SK-N-SH (cell line): ENCODE measurements at regions not wholly inside any gene's neighbourhood (a gene's known extent, or its start where the extent isn't known, plus 50 kb on each side); places are given as distances from the start of the nearest gene placed in this dataset.

ENCODE experiments used
- CTCF ChIA-PET: fragments of 300-600, 350-600 bp; formaldehyde crosslinking; extraction: SDS; loops from one replicate; lab custom pipeline; 2021; lab: Yijun Ruan, JAX
- POLR2A ChIA-PET: fragments of 350-600 bp; sonication (Branson Sonifier 250); formaldehyde crosslinking; extraction: SDS; loops from one replicate; lab custom pipeline; 2020; ENCODE audit warnings: antibody characterized with exemption, inconsistent platforms; lab: Yijun Ruan, JAX
- DNase-seq: peaks from one replicate; pipeline ENCODE4 v3.0.0; 2012
- H2AFZ ChIP-seq: fragments of 200-600 bp; sonication (generic); 2 replicates; pipeline ENCODE4 v1.8.1; 2016; ENCODE audit warnings: antibody characterized with exemption, mild to moderate bottlenecking, low read depth
- H3F3A ChIP-seq: fragments of 200-600 bp; sonication (generic); replicated peaks from 2 replicates; pipeline ENCODE3; 2016; ENCODE audit warnings: antibody characterized with exemption, mild to moderate bottlenecking; ENCODE audit not compliant: insufficient read depth
- H3K27ac ChIP-seq, 2 experiments: fragments of 200-500 bp in 1 of 2; fragments of 200-600 bp in 1 of 2; sonication (Bioruptor generic) in 1 of 2; sonication (generic), shearing (Covaris generic) in 1 of 2; 2 replicates each; pipeline versions ENCODE4 v1.5.1 to v1.6.1; 2014 to 2016; ENCODE audit warnings: low read depth in 2 of 2, inconsistent platforms in 1 of 2, low read length in 1 of 2, mild to moderate bottlenecking in 1 of 2, mixed read lengths in 1 of 2
- H3K27me3 ChIP-seq: fragments of 200-600 bp; sonication (generic), shearing (Covaris generic); 2 replicates; pipeline ENCODE4 v1.6.1; 2016; ENCODE audit warnings: mixed run types; ENCODE audit not compliant: insufficient read depth
- H3K36me3 ChIP-seq, 2 experiments: fragments of 200-500 bp in 1 of 2; fragments of 200-600 bp in 1 of 2; sonication (Bioruptor generic) in 1 of 2; sonication (generic) in 1 of 2; replicated peaks in 1 of 2; 2 replicates each; pipeline versions ENCODE3 to v1.5.1; 2014 to 2016; ENCODE audit warnings: low read length in 1 of 2, mild to moderate bottlenecking in 1 of 2; ENCODE audit not compliant: insufficient read depth in 2 of 2, control insufficient read depth in 1 of 2
- H3K4me1 ChIP-seq, 2 experiments: fragments of 200-500 bp in 1 of 2; fragments of 200-600 bp in 1 of 2; sonication (Bioruptor generic) in 1 of 2; sonication (generic), shearing (Covaris generic) in 1 of 2; 2 replicates each; pipeline versions ENCODE4 v1.5.1 to v1.6.1; 2014 to 2016; ENCODE audit warnings: low read depth in 1 of 2, low read length in 1 of 2, mixed run types in 1 of 2; ENCODE audit not compliant: insufficient read depth in 2 of 2, control insufficient read depth in 1 of 2
- H3K4me2 ChIP-seq: fragments of 200-600 bp; sonication (generic), shearing (Covaris generic); 2 replicates; pipeline ENCODE4 v1.6.1; 2017; ENCODE audit warnings: mixed run types
- H3K4me3 ChIP-seq, 2 experiments: fragments of 200-500 bp in 1 of 2; fragments of 200-600 bp in 1 of 2; sonication (Bioruptor generic) in 1 of 2; sonication (generic), shearing (Covaris generic) in 1 of 2; 2 replicates each; pipeline versions ENCODE4 v1.5.1 to v1.8.1; 2014 to 2016; ENCODE audit warnings: low read depth in 2 of 2, inconsistent platforms in 1 of 2, low read length in 1 of 2, mild to moderate bottlenecking in 1 of 2, mixed read lengths in 1 of 2, moderate library complexity in 1 of 2
- H3K79me2 ChIP-seq: fragments of 200-600 bp; sonication (generic); 2 replicates; pipeline ENCODE4 v1.8.1; 2017; ENCODE audit warnings: mild to moderate bottlenecking; ENCODE audit not compliant: insufficient read depth
- H3K9ac ChIP-seq: fragments of 200-600 bp; sonication (generic); 2 replicates; pipeline ENCODE4 v1.6.1; 2017; ENCODE audit warnings: mixed run types
- H3K9me2 ChIP-seq: fragments of 200-600 bp; sonication (generic); 2 replicates; pipeline ENCODE4 v1.6.1; 2017; ENCODE audit warnings: mixed run types
- H3K9me3 ChIP-seq: fragments of 200-600 bp; sonication (generic); 2 replicates; pipeline ENCODE4 v1.6.1; 2017; ENCODE audit warnings: mixed run types, mild to moderate bottlenecking, moderate library complexity
- H4K20me1 ChIP-seq: fragments of 200-600 bp; sonication (generic); 2 replicates; pipeline ENCODE4 v1.6.1; 2017; ENCODE audit warnings: mild to moderate bottlenecking, mixed run types; ENCODE audit not compliant: insufficient read depth
- EP300 ChIP-seq, 2 experiments: IDR thresholded peaks; 2 replicates each; pipeline versions ENCODE4 v1.4.0 to v1.6.1; 2012; ENCODE audit warnings: borderline replicate concordance in 1 of 2, low read depth in 1 of 2, low read length in 1 of 2
- GATA2 ChIP-seq: sonication (generic); formaldehyde crosslinking; IDR thresholded peaks from 2 replicates; pipeline ENCODE4 v1.5.0; 2020; ENCODE audit warnings: mild to moderate bottlenecking, missing genetic modification reagents
- MEF2A ChIP-seq: IDR thresholded peaks from 2 replicates; pipeline ENCODE4 v1.4.0; 2012; ENCODE audit warnings: low read depth, borderline replicate concordance
- PBX3 ChIP-seq: IDR thresholded peaks from 2 replicates; pipeline ENCODE4; 2012
- SMC3 ChIP-seq: IDR thresholded peaks from 2 replicates; pipeline ENCODE4 v1.6.1; 2012; ENCODE audit warnings: low read depth, low read length, improper control_type of control experiment
- TAF1 ChIP-seq: IDR thresholded peaks from 2 replicates; pipeline ENCODE4 v1.6.1; 2012; ENCODE audit warnings: low read depth, mild to moderate bottlenecking, low read length, moderate library complexity, borderline replicate concordance
- YY1 ChIP-seq: IDR thresholded peaks from 2 replicates; pipeline ENCODE4 v1.4.0; 2012; ENCODE audit warnings: low read depth, mild to moderate bottlenecking
- WGBS: methylation state at CpG from one replicate; pipeline ENCODE4 v1.1.6; 2017; ENCODE audit warnings: low lambda C conversion rate; 5-methylcytosine and 5-hydroxymethylcytosine counted together

GRCh38 chr7:37796138-37796775 lies 52.1 kb upstream of the NME8 start:
- 27% methylated on average over 6 of the region's 6 CpGs for WGBS
- Histone ChIP-seq H3K9me3 (no peaks in the 10 kb centered on the region), H3F3A (no peaks in the 10 kb centered on the region), H3K4me3 (no peak overlapping the region), H3K27me3 (no peaks in the 10 kb centered on the region), H3K9ac (no peak overlapping the region), H3K9me2 (no peaks in the 10 kb centered on the region), H2AFZ (no peak overlapping the region), H3K27ac (no peak overlapping the region), H4K20me1 (no peaks in the 10 kb centered on the region), H3K4me2 (no peak overlapping the region), H3K4me1 (no peaks in the 10 kb centered on the region), H3K36me3 (no peaks in the 10 kb centered on the region), H3K79me2 (no peaks in the 10 kb centered on the region)
- ChIA-PET POLR2A (no interaction called here), CTCF (interaction anchor here (0.7 to 2.0 kb wide), 4 partner anchors 8 to 588 kb away, joined by 3 to 5 read pairs (median 3); no protein-coding TSS in a partner anchor)
- TF ChIP-seq EP300 (IDR thresholded peaks at IDR 0.05; ENCODE audit: borderline replicate concordance in 1 of 2, low read depth in 1 of 2, low read length in 1 of 2) (no peak), GATA2 (no peak), TAF1 (no peak), PBX3 (no peak), SMC3 (no peak), MEF2A (no peak), YY1 (no peak)
- DNase-seq = no peak
